ENCODE measurements at regions not wholly inside any gene's neighbourhood (a gene's known extent, or its start where the extent isn't known, plus 50 kb on each side); places are given as distances from the start of the nearest gene placed in this dataset.

DNA sequence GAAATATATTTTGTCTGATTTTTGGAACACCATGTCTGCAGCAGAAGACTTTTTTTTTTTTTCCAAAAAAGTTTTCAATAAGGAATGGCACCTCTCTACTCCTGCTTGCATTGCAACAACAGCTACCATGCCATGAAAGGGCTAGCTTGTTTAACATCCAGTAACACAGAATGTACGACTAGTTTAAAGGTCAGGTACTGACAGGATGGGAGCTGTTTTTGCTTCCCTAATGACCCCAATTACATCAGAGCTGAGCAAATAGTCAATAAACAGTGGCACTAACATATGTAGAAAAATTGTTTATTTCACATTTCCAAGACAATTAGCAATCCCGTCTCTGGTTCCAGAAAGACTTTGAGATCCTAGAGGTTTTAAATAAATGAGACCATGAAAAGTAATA is 693.8 kb downstream of the NR2F1-AS1 start:
- no peak for DNase-seq (ENCODE audit: low read depth)
- in situ Hi-C loops (cut with HindIII; ENCODE audit: low sequenced_read_pairs): no loop called here

DNA sequence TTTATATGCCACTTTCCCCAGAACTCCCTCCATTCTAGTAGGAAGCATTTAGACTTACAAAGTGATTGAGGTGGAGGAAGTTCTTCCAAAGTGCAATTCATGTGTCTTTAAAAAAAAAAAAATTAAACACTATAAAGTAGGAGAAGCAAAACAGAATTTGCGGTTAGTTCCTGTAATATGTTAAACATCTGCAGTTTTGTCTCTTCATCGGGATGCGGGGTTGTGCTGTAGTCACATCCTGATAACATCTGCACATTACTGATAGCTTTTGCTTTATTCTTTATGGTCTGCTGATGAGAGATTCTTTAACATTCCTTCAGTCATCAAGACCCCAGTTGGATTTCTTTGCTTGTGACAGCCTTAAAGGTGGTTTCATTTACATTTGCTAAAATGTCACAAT is 694.3 kb downstream of the NR2F1-AS1 start:
- DNase-seq (ENCODE audit: low read depth): no peak
- in situ Hi-C loops (cut with HindIII; ENCODE audit: low sequenced_read_pairs): no loop called here
- TF ChIP-seq, protein P1, sequence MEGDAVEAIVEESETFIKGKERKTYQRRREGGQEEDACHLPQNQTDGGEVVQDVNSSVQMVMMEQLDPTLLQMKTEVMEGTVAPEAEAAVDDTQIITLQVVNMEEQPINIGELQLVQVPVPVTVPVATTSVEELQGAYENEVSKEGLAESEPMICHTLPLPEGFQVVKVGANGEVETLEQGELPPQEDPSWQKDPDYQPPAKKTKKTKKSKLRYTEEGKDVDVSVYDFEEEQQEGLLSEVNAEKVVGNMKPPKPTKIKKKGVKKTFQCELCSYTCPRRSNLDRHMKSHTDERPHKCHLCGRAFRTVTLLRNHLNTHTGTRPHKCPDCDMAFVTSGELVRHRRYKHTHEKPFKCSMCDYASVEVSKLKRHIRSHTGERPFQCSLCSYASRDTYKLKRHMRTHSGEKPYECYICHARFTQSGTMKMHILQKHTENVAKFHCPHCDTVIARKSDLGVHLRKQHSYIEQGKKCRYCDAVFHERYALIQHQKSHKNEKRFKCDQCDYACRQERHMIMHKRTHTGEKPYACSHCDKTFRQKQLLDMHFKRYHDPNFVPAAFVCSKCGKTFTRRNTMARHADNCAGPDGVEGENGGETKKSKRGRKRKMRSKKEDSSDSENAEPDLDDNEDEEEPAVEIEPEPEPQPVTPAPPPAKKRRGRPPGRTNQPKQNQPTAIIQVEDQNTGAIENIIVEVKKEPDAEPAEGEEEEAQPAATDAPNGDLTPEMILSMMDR (IDR thresholded peaks at IDR 0.05; ENCODE audit: low read depth, low read length, missing control alignments): no peak

More for the DNA sequence above, 693.8 kb downstream of the NR2F1-AS1 start:
- TF ChIP-seq, protein P1 (IDR thresholded peaks at IDR 0.05; ENCODE audit: low read depth, low read length, missing control alignments): no peak
- no peak overlapping the region for H3K4me3 ChIP-seq (ENCODE audit: low read depth, low read length)

DNA sequence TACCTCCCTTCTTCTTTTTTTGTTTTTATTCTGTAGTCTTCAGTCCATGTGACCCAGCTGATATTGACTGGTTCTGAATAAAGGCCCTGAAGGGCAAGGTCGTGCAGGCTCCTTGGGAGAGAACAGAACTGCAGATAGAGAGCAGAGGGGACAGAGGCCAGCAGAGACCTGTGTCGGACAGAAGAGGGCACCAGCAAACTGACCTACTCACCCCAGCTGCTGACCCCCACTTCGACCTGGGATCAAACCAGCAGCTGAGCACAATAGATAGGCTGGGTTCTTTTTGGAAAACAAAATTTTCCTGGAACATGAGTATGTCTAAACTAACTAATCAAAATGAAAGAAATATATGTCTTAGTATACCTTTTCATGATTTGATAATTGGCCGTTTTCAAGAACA is 695.1 kb downstream of the NR2F1-AS1 start:
- in situ Hi-C loops (cut with HindIII; ENCODE audit: low sequenced_read_pairs): no loop called here
- no peak for DNase-seq (ENCODE audit: low read depth)
- TF ChIP-seq, protein P1 (IDR thresholded peaks at IDR 0.05; ENCODE audit: low read depth, low read length, missing control alignments): no peak
- H3K4me3 ChIP-seq (ENCODE audit: low read depth, low read length): no peak overlapping the region

More for the DNA sequence above, 694.3 kb downstream of the NR2F1-AS1 start:
- H3K4me3 ChIP-seq (ENCODE audit: low read depth, low read length): no peak overlapping the region

DNA sequence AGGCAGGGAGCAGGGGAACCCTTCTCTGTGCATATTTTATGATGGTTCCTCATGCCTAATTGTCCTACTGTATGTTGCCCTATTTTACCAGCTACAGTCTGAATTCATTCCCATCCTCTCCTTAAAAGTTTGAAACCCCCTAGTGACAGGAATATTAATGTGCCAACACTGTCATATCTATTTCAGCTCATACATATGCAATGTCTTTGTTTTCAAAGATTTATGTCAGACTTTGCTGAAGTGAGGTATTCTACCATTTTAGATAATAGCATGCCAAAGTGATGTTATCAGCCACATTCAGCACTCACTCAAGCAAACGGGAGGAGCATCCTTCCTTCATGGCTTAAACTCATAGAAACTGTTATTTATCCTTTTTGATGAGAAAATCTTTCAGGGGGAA is 696.5 kb downstream of the NR2F1-AS1 start:
- no peak for DNase-seq (ENCODE audit: low read depth)
- TF ChIP-seq, protein P1 (IDR thresholded peaks at IDR 0.05; ENCODE audit: low read depth, low read length, missing control alignments): no peak
- H3K4me3 ChIP-seq (ENCODE audit: low read depth, low read length): no peak overlapping the region
- in situ Hi-C loops (cut with HindIII; ENCODE audit: low sequenced_read_pairs): no loop called here

DNA sequence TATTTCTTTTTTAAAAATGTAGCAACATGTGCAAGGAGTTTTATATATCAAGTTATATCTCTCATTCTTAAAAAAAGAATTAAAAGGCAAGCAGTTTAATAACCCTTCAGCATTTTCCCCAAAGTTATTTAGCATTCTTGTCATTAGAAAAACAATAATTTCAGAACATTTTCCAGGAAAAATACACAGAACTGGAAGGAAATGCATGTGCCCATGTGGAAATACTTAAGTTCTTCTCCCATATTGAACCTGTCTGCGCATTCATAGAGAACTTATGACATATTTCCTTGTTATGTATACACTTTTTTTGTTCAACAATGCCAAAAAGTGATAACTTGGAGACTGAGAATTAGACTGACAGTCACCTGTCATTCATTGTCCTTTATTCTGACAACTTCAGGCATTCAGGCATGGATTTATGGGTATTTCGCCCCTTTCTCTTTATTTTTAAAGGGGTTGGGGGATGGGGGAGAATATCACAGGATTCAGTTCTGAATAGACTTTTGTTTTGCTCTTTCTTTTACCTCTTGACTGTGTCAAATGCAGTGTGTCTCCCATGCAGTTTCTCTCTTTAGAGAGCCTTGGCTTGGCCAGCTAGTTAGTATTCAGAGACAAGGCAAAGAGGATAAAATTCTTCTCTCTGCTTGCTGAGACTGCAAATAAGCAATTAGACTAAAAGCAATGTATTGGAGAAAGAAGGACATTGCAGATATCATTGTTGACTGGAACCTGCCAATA is 701.0 kb downstream of the NR2F1-AS1 start:
- in situ Hi-C loops (cut with HindIII; ENCODE audit: low sequenced_read_pairs): no loop called here
- no peak for DNase-seq (ENCODE audit: low read depth)
- H3K4me3 ChIP-seq (ENCODE audit: low read depth, low read length): no peak overlapping the region
- TF ChIP-seq, protein P1 (IDR thresholded peaks at IDR 0.05; ENCODE audit: low read depth, low read length, missing control alignments): no peak

DNA sequence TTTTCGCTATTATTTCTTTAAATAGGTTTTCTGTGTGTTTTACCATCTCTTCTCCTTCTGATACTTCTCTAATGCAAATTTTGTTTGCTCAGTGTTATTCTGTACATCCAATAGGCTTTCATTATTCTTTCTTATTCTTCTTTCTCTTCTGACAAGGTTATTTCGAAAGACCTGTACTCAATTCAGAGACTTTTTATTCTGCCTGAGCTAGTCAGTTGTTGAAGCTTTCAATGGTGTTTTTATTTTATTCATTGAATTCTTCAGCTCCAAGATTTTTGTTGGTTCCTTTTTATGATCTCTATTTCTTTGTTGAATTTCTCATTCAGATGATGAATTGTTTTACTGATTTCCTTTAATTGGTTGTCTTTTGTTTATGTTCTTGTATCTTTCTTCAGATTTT is 706.2 kb downstream of the NR2F1-AS1 start:
- no peak overlapping the region for H3K4me3 ChIP-seq (ENCODE audit: low read depth, low read length)
- TF ChIP-seq, protein P1 (IDR thresholded peaks at IDR 0.05; ENCODE audit: low read depth, low read length, missing control alignments): no peak
- DNase-seq (ENCODE audit: low read depth): no peak
- in situ Hi-C loops (cut with HindIII; ENCODE audit: low sequenced_read_pairs): no loop called here

Data from astrocyte of the cerebellum (primary cell).